HG02973 (cell line): ENCODE measurements at regions not wholly inside any gene's neighbourhood (a gene's known extent, or its start where the extent isn't known, plus 50 kb on each side); places are given as distances from the start of the nearest gene placed in this dataset.

ENCODE experiments used
- ATAC-seq: cut with Tn5 transposase; IDR thresholded peaks from one replicate; pipeline ENCODE4 v1.9.1; 2021; ENCODE audit warnings: moderate library complexity; ENCODE audit not compliant: unreplicated experiment

DNA sequence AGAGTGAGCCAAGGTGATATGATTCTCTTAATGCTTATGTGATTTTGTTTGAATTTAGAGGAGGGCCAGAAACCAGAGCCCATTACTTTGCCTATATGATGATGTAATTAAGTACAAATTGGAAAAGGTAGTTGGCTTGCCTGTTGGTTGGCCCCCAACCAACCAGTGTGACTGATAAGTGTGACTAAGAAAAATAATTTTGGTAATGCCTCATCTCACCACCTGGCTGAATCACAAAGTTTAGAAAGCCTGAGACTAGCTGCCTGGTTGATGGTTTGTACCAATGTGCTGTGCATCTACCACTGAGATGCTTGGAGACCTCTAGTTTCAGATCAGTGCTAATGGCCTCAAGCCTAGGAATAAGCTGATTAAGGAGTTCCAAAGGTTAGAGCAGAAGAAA is 338.7 kb downstream of the CDH2 start:
- no peak for ATAC-seq

DNA sequence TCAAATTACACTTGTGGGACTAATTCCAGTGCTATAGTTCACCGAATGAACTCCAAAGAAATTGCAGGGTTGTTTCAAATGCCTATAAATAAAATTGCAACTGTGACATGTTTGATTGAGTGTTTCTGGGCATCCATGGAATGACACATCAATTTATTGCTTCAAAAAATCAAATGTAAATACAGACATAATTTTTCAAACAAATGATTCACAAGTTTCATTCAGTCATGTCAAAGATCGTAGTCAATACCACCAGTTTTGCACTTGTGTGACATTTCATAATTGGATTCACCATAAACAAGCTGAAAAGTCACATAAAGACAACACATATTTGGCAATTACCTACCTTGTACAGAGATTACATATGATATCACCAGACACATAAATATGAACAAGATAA is 350.8 kb downstream of the CDH2 start:
- no peak for ATAC-seq

GRCh38 chr18:27825689-27826088 is 351.2 kb downstream of the CDH2 start:
- ATAC-seq = no peak

GRCh38 chr18:27824841-27825681 is 351.9 kb downstream of the CDH2 start:
- ATAC-seq = no peak

GRCh38 chr18:27824275-27824674 is 352.7 kb downstream of the CDH2 start:
- no peak for ATAC-seq

DNA sequence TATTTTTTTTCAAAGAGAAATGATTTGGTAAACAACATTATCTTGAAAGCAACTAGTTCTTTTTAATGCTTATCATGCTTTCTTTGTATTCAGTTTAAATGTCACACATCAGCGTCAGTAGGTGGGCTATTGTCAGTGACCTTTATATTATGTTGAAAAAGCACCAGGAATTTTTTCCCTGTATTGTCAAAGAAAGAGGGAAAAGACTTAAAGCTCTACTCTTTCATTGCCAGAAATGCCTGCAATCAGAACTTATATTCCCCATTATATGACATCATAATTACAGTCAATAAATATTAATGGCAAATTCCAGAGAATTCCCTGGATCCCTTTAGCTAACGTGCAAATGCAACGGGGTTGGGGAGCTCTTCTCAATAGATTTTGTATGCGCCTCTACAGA is 353.9 kb downstream of the CDH2 start:
- ATAC-seq = no peak

DNA sequence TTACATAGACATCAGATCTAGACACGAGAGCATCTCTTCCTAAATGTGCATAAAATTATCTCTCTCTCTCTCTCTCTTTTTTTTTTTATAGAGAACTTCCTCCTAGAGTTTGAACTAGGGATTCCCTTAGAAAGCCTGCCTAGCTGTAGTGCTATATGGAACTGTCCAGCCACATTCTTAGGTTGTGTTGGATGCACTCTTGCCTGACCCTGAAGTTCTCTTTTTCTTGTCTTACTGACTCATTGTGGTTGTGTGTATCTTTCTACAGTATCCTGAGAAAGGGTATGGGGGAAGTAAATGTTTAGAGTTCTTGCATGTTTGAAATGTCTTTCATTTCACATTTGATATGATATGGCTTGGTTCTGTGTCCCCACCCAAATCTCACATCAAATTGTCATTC is 368.2 kb downstream of the CDH2 start:
- ATAC-seq = no peak

GRCh38 chr18:27803957-27804356 is 373.0 kb downstream of the CDH2 start:
- ATAC-seq = no peak

GRCh38 chr18:27797484-27797883 is 379.4 kb downstream of the CDH2 start:
- ATAC-seq = no peak

- ATAC-seq = no peak
Measured at GRCh38 chr18:27794181-27794926, 382.6 kb downstream of the CDH2 start.

DNA sequence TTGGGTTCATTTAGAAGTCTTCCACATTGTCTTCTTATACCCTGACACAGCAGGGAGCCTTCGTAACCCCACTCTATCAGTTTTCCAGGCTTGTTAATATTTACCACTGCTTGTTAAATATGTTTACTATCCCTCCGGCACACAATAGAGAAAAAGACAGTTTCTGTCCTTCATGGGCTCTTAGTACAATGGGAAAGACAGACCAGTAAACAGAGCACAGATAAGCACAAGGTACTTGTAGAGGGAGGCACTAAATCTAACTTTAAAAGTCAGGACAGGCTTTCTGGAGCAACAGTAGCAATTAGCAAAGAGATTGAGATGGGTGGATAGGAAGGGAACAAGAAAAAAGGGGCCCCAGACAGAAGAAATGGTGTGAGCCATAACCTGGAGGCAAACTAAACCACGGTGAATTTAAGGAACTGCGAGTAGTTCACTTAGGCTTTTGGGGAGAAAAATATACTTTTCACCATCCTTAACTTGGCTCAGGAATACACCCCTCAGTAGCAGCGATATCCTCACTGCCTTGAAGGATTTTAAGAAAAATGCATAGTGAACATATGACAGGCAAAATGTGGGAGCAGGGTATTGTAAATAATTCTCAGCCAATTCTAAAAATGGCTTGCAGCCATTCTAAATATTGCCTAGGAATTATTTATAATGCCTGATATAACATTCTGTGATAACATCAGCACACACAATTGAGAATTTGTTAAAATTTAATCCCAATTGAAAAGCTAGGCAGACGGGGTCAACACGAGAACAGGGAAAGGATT is 383.7 kb downstream of the CDH2 start:
- no peak for ATAC-seq

DNA sequence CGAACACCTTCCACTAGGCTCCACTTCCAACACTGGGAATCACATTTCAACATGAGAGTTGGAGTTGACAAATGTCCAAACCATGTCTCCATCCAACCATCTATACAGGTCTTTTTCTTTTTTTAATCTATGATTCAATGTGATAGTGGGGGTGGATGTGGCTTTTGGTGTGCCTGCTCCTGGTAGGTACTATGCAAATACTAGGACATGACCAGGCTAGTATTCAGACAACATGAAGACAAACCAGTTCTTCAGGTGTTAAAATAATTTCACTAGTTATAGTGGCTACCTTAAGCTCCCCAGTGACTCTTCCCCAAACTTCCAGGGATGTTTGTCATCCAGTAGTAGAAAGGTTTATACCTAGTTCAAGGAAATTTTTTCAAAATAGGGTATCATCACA is 387.5 kb downstream of the CDH2 start:
- no peak for ATAC-seq

- ATAC-seq = no peak
Measured at GRCh38 chr18:27787547-27787946, 389.4 kb downstream of the CDH2 start.

DNA sequence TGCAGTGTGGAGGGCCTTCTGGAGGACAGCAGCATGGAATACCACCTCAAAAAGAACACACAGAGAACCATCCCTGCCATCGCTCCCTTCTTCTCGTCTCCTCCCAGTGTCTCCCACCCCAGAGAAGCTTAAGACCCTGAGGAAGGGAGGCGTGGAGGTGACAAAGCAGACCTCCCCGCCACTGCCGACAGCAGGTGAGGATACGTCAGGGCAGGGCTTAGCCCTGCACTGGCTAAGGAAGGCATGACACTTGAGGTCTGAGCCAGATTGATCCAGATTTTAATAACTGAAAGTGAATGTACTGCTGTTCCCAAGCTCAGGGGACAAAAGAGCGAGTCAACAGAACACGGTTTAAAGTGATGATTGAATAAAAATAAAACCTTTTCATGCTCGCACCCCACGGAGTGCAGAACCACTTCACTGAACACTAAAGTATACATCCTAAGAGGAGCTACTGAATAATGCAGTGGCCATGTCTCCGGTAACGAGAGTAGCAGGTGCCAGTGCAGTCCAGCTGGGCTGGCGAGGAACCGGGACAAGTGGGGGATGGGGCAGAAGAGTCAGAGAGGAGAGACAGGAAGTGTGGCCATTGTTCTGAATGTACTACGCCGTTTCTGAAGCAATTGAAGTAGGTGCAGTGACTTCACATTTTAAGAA is 391.0 kb downstream of the CDH2 start:
- ATAC-seq = no peak

DNA sequence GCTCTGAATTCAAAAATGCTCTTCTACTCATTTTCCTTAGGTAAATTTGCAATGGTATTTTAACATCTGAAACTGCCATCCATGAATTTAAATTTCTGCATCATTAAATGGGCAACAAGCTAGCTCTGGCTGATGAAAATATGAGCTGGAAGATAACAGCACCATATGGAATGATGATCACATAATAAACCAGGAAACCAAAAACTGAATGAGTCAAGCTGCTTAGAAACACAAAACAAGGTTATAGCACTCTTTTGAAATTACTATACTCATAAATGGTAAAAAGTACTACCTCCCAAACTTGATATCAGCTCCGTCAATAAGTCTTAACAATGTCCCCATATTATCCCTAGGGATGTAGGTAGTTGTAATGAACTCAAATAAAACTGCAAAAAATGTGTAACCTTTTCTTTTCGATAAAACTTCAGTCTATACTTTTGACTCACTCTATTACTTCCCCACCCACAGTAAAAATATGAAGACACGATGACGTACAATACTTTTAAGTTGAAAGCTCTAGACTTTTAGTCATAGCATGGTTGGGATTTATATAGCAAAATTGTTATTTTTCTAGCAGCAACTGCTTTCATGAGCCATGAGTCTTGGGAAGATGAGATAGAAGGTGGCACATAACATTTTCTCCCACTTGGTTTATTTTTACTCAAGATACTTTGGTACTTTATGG is 396.7 kb downstream of the CDH2 start:
- no peak for ATAC-seq

- no peak for ATAC-seq
Measured at GRCh38 chr18:27778925-27779324, 398.0 kb downstream of the CDH2 start.

DNA sequence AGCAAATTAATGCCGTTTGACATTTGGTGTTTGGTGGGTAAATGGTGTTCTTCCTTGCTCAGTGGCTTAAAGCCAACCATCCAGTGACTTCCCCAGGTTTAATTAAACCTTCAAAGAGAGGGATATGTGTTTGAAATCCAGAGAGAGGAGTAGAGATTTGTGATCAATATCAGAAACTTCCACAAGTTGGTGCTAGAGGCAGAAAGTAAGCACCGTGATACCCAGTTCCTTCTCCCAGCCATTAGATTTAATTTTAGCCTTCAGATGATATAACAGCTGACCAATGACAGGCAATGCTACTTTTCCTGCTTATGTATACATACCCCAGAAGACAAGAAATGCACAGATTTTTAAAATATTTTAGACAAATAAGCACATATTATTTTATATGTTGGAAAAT is 398.5 kb downstream of the CDH2 start:
- ATAC-seq = no peak

DNA sequence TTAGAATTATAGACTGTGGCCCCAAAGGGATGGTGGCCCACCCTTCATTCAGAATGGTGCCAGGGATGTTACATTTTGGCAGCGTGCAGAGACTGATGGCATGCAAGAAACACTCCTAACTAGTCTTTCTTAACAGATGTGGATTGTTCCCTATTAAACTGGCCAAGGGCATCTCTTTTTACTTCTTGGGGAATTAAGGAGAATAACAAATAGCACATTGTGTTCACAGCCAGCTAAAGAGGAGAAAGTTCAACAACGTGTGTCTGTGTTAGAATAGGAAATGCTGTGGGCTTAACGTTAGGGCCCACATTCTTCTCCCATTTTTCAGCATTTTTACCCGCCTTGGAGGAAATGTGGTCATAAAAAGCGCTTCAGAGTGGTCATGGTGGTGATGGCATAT is 404.8 kb downstream of the CDH2 start:
- ATAC-seq = no peak

DNA sequence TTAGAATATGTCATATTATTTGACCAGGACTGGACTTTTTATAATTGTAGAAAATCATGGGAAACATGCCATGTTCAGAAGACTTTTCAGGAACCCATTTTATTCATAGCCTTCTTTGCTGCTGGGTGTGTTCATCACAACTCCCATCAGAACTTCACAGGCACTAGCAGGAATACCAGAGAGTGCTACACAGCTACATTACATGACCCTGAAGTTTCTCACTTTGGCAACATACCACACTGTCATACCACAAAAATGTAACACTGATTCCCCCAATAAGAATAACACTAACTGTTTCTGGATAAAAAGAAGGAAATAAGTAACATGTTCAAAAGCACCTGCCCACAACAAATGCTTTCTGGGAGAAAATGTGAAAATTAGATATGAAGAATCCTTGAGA is 405.4 kb downstream of the CDH2 start:
- no peak for ATAC-seq

- no peak for ATAC-seq
Measured at GRCh38 chr18:27769152-27769551, 407.8 kb downstream of the CDH2 start.

- no peak for ATAC-seq
Measured at GRCh38 chr18:27763936-27764335, 413.0 kb downstream of the CDH2 start.
